ENCODE measurements at regions not wholly inside any gene's neighbourhood (a gene's known extent, or its start where the extent isn't known, plus 50 kb on each side); places are given as distances from the start of the nearest gene placed in this dataset.

DNA sequence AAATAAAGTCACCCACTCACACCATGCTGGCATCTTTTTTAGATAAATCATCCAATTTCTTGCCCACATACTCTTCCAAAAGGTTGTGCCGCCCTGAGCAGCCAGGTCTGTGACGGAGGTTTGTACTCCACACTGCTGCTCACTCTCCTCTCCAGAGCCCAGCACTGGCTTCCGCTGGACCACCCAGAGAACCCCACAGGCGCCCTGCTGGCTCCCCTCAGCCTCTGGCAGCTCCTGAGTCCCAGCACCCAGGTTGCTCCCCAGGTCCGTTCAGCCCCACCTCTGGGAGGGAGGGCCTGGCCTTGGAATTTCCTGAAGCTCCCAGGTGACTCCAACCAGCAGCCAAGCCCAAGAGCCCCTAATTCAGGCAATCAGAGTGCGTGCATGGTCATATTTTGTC, 131.7 kb upstream of the CST7 start:
- no peak for FAIRE-seq

DNA sequence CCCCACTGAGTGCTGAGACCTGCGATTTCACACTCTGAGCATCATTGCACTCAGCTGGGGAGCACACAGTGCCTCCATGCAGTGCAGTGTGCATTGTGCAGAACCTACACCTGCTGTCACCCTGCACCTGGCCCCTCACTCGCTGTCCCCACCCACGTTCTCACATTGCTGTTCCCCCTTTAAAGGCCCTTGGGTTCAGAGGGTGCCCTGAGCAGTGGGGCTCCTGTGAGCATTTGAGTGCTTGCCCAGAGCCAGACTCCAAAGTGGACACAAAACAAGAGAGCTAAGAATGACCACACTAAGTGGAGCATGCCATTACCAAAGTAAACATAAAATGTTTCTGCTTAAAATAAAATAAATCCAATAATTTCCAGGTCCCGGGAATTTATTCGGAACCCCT, 131.0 kb upstream of the CST7 start:
- FAIRE-seq: no peak

DNA sequence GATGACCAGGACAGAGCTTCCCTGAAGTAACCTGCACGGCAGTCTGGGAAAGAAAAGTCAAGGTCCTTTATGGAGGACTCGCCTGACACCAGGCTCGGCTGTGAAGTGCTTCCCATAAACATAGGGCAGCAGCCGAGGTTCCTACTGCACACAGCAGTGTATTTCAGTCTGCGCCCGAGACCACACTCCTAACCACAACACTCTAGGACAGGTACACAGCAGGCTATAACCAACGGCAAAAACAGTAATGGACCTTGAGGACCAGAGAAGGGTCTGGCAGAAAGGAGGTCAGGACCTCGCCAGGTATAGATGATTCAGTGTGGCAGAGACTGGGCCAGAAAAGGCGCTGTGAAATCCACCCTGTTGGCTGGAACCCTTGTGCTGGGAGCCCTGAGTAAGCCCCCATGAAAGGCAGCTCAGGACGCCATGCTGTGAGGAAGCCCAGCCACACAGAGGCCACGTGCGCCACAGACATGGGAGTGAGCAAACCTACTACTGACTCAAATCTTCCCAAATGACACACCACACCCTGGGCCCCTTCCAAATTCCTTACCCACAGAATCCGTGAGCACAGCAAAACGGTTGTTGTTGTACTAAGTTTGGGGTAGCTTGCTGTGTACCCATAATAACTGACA, 129.6 kb upstream of the CST7 start:
- FAIRE-seq: no peak

DNA sequence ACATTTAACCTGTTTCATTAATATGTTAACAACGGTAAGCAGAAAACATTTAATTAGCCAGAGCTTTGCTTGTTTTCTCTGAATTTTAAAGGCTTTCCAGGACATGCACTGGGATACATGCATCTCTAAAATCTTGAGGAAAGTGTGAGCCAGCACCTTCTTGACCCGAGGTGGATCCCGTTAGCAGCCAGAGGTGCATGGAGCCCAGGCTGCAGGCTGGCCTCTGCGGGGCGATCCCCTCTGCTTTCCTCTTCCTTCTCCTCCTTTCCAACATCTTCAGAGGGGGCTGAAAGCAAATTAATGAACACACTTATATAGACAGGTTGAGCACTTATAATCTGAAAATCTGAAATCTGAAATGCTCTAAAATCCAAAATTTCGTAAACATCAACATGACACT, 128.7 kb upstream of the CST7 start:
- FAIRE-seq: no peak

DNA sequence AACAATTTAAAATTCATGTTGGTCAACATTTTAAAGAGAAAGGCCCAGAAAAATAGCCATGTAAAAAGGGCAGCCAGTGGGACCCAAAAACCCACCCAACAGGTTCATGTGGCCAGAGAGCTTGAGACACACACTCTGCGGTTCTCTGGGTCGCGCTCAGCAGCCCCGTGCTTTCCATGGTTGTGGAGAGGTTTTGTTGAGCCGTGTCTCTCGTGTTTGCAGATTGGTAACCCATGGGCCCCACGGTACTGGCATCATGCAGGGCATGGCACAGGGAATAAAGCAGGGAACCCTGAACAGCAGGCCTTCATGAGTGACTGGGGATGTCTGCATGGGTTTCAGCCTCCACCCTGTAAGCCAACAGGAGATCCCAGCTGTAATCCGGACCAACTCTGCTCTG, 127.7 kb upstream of the CST7 start:
- no peak for FAIRE-seq

DNA sequence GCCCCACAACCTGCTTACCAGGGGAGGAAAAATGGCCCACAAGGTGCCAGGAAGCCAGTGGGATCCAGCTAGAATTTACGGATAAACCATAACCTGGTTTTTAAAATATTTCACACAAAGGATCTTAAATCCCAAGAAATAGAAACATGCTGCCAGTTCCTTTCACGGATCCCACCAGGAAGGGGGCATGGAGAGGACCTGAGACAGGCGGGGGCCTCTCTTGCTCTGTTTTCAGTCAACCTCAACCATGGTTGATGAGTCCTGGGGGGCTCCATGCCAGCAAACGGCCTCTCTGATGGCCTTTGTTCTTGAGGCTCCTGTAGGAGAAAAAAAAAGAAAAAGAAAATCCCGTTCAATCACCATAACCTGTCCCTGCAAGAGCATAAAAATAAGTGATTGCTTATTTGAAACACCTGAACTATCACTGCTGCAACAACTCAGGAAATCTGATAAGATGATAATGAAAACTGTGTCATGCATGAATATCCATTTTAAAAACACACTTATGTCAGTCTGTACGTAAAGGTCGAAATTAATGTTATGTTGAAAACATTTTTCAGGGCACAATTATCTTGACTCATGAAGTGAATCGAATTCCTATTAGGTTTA, 125.8 kb upstream of the CST7 start:
- no peak for FAIRE-seq

DNA sequence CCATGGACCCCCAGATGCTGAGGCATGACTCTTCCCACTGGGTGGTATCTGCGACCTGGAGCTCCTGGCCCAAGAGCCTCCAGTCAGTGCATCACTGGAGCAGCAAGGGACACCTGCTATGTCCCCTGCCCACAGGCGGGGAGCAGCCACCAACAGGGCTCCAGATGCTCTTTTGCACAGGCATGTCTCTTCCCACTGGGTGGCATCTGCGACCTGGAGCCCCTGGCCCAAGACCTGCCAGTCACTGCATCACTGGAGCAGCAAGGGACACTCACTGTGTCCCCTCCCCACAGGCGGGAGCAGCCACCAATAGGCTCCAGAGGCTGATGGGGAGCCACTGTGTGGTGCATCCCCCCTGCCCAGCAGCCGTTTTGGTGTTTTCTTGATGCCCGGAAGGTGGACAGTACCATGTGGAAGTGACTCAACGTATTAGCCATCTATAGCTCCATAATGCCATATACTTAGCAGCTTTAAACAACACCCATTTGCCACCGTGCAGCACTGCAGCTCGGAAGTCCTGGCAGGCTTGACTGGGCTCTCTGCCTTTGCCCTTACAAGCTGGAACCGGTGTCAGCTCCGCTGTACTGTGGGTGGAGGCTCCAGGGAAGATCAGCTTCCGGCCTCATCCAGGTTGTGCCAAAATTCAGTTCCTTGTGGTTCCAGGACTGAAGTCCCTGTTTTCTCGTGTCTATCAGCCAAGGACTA, 124.9 kb upstream of the CST7 start:
- no peak for FAIRE-seq

DNA sequence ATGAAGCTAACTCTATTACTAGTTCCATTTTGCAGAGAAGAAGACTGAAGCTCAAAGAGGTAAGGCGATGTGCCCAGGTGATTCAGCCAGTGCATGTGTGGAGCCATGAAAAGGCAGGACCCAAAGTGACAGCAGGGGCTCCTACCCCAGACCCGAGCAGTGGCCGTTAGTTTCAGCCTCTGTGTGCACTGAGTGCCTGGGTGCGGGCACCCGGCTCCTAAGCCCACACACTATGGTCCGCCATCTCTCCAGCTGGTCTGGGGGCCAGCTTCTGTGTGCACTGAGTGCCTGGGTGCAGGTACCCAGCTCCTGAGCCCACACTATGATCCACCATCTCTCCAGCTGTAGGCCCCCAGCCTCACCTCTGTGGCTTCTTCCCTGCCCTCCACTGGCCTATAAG, 123.5 kb upstream of the CST7 start:
- no peak for FAIRE-seq

DNA sequence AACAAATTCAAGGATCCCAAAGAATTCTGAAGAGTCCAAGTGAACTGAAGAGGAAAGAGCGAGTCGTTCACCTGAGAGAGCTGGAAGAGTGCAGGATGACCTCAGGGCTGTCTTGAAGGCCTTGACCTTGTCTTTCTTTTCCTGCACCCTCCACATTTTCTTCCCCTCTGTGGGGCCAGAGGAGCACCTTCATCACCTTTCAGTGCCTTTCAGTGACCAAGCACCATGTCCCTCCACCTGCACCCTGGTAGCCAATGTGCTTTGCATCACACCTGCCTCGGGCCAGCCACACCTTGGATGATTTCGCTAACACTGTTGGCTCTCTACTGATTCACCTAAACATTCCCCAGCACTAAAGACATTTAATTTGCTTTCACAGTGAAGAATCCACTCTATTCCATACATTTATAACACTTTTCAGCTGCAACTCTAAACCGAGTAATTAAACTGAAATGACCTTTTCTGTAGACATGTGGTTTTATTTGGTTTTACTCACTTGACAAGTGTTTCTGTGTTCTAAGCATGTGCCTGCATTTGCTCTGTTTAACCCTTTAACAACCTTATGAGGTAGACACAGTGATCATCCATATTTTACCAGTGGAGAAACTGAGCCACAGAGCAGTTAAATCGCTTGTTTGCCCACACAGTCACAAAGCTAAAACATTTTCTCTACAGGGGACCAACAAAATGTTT, 121.3 kb upstream of the CST7 start:
- no peak for FAIRE-seq

DNA sequence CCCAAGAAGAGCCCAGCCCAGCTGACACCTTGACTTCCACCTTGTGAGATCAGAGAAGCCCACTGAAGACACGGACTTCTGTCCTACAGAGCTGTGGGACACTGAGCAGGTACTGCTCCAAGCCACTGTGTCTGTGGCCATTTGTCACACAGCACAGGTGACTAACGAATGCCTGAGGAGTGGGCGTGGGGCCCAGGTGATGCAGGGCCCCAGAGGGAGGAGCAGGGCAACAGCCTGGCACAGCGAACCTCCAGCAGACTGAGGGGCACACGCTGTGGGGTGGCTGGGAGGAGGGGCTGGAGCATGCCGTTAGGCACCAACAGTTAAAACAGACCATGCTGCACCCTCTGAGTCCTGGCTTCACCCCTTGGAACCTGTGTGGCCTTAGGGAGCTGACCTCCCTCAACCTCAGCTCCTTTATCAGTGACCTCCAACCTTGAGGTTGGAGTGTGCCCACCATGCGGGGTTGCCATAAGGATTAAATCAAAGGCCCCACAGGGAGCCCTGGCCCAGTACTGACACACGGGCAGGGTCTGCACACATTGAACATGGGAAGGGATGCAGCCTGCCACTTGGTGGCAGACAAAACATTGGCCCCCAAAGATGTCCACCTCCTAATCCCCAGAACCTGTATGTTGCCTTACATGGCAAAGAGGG, 119.9 kb upstream of the CST7 start:
- no peak for FAIRE-seq

DNA sequence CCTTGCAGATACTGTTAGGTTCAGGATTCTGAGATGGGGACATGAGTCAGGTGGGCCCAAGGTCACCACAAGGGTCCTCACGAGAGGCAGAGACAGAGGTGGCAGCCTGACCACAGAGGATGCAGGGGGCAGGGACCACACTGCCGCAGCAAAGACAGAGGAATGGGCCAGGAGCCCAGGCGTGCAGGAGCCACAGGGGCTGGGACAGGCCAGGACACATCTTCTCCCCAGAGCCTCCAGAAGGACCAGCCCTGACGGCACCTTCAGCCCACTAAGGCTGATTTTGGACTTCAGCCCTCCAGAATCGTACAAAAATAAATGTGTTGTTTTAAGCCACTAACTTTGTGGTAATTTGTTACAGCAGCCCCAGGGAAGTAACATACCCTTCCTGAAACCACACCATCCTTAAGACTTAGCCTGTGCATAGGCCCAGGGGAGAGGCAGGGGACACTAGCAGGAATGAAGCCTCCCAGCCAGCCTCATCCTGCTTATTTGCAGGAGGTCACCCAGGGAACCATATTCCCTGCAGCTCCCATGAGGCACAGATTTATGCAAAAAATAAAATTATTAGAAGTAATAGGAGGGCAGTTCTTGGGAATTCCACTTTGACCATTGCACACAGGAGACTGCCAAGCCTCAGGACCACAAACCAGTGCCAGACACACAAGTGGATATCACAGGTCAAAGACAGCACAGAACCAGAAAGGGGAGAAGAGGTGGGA, 119.3 kb upstream of the CST7 start:
- no peak for FAIRE-seq

DNA sequence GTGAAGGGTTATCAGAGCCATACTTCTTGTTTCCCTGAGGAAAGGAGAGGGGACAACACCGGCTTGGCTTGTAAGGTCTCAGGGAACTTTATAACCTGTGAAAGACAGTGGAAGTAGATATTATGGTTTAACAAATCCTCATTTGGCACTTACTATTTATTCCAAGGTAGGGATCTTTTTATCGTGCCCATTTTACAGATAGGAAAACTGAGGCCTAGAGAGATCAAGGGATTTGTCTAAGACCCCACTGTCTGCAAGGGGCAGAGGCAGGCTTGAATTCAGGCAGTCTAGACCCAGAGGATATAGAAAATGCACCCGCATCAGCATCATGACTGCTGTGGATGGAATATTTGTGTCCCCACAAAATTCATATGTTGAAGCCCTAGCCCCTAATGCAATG, 118.4 kb upstream of the CST7 start:
- no peak for FAIRE-seq

DNA sequence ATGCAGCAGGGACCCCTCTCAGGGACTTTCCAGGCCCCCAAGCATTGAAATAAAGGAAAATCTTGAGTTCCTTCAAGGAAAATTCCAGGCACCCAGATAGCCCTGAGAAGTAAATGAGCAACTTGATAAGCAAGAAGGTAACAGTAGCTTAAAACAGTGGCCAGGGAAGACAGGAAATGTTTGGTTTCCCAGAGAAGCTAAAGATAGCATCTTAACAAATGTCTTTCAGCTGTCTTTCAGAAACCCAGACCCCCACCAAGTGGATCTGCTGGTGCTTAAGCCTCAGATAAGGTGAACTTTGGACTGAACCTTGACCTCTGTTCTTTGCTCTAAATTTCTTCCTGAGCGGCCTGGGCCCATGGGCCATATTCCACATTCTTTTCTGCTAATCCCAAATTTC, 117.8 kb upstream of the CST7 start:
- no peak for FAIRE-seq

DNA sequence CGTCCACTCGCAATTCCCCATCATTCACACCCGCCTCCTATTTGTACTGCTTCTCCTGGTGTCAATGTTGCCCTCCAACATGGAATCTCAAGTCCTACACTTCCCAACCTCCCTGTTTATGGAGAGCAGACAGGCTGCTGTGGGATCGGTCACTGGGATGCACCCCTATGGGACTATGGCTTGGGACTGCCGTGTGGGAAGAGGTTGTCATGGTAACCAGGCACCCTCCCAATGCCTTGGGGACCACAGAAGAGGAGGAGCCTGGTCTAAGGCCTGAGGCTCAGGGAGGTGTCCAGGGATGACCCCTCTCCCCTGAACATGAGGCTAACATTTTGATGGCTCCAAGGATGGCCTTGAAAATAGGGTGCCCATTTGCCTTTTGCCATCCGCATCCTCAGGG, 116.6 kb upstream of the CST7 start:
- FAIRE-seq: no peak

DNA sequence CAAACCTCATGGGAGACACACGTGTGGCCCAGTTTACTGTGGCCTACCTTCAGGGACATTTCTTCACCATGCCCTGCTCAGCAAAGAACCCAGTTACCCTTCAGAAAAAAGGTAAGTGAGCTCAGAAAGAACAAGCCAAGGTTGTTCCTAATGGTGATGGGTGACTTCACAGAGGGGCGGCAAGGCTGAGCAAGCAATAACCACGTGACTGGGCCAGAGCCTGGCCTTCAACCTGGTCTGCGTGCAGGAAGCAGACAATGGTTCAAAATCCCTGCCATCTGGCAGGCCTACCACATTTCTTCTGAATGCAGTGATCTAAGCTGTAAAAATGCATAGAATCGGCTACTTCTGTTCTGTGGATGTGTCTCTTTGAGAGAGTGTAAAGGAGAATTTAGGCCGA, 115.5 kb upstream of the CST7 start:
- FAIRE-seq: no peak

DNA sequence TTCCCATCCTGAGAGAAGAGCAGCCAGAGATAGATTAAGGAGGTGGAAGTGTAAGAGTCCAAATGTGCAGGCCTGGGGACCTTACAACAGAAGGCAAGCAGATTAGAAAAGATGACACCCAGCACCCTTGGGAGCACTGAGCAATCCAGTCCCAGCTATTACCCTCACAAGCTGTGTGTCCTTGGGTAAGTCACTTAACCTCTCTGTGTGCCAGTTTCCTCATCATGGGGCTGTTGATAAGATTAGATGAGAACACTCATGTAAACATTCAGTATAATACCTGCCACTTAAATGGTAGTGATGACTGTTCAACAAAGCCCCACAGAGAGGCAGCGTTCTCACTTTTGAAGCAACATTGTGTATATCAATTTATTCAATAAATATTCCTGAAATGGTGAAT, 114.8 kb upstream of the CST7 start:
- FAIRE-seq: no peak

DNA sequence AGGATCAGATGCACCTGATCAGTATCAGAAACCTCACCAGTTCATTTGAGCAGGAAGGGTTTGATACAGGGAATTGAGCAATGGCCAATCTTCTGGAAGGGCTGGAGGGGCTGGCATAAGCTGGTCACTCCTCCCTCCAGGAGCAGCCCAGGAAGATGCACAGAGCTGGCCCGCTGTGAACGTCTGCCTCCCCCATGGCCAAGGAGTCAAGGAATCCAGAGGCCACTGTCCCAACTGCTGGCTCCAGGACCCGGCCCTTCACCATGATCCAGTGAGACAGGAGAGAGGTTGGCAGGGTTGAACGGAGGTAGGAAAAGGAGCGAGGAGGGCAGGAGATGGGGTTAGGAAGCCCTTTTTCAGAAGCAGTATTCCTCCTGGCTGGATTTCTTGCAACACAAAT, 113.9 kb upstream of the CST7 start:
- FAIRE-seq: no peak

DNA sequence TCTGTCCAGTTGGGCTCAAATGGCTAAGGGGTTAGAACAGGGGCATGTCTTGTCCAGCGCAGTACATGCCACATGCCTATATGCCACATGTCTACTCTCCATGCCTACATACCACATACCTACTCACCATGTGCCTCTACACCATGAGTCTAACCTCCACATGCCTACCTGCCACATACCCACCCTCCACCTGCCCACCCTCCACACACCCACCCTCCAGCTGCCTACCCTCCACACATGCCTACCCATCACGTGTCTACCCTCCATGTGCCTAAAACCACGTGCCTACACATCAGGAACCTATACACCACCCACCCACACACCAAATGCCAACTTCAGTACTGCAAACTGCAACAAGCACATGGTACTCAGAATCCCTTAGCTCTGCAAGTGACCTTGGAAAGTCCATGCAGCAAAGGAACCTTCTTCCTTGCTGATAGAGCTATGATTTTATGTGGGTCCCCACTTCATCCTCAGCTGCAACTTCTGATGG, 113.0 kb upstream of the CST7 start:
- FAIRE-seq: no peak

DNA sequence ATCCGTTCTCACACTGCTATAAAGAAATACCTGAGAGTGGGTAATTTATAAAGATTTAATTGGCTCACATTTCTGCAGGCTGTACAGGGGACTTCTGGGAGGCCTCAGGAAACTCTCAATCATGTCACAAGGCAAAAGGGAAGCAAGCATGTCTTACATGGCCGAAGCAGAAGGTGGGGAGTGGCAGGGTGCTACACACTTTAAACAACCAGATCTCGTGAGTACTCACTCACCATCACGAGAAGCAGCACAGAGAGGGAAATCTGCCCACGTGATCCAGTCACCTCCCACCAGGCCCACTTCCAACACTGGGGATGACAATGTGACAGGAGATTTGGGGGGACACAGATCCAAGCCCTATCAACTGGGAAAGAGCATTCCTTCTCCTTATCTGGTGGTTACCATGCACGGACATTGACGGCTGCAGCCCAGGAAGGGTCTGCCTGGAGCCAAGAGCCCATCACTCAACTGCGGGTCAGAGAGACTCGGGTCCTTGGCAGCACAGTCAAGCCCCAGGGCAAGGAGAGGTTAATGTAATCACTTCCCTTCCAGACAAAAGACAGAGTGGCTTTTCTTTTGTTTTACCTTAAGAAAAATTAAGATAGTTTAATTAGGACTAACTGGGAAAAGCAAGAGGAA, 112.3 kb upstream of the CST7 start:
- no peak for FAIRE-seq

DNA sequence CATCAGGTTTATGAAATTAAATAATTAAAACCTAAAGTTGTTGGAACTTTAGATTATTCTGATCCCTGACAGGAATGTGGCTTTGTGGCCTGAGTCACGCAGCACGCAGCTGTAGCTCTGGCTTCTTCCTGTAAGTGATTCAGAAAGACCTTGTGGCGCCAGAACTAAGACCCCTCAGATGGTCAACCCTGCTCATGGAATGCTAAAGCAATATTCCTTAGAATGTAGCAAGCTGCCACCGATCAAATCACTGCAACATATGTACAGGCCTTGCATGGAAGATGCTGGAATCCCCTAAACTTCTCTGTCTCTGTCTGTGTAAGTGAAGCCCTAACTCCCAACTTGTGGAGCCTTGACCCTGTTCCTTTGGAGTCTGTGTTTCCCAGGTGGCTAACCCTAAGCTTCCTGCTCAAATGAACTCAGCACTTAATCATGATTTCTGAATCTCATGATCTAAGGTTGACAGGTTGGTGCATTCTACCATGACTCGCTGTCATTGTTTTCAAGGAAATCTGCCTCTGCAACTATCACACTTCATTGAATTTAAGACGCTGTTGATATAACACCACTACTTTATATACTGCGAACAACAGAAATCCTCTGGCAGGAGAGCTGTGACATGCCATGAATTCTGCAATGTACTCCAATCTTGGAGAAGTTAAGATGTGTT, 111.2 kb upstream of the CST7 start:
- FAIRE-seq: no peak

Data from endometrium (tissue), 2 donors.